ENCODE measurements at regions not wholly inside any gene's neighbourhood (a gene's known extent, or its start where the extent isn't known, plus 50 kb on each side); places are given as distances from the start of the nearest gene placed in this dataset.

DNA sequence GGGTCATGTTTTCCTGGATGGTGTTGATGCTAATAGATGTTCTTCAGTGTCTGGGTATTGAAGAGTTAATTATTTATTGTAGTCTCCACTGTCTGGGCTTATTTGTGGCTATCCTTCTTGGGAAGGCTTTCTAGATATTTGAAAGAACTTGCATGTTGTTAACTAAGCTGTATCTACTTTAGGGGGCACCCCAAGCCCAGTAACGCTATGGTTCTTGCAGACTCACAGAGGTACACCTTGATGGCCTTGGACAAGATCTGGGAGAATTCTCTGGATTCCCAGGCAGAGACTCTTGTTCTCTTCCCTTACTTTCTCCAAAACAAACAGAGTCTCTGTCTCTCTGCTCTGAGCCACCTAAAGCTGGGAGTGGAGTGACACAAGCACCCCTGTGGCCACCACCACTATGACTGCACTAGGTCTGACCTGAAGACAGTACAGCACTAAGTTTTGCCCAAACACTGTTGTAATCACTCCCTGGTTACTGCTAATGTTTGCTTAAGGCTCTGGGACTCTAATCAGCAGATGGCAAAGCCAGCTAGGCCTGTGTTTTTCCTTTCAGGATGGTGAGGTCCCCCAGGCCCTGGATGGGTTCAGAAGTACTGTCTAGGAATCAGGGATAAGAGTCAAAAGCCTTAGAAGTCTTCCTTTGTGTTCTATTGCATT, 76.5 kb upstream of the C1orf21 start:
- TF ChIP-seq EP300 (IDR thresholded peaks at IDR 0.05) (no peak), POLR2A (IDR thresholded peaks at IDR 0.05) (no peak), POLR2AphosphoS5 (IDR thresholded peaks at IDR 0.05) (no peak)

Data from suprapubic skin (tissue), 4 donors.